ENCODE measurements at regions not wholly inside any gene's neighbourhood (a gene's known extent, or its start where the extent isn't known, plus 50 kb on each side); places are given as distances from the start of the nearest gene placed in this dataset.
A peak's percentile ranks its signal among the peaks of the same experiment; 100 is the strongest.

GRCh38 chr6:163709693-163710092 is 295.2 kb downstream of the QKI start:
- no peaks in the 10 kb centered on the region for H3K9me3 ChIP-seq
- intact Hi-C loops (cut with DNase I; ENCODE audit: low total_unique reads), result no loop called here
- 60 to 71% methylated on average over 1 to 3 of the region's 3 CpGs for WGBS, 2 donors (ENCODE audit: low coverage in 1 of 2)
- no peak overlapping the region for H3K4me3 ChIP-seq
- peak overlapping the region in 2 of 4 donors; percentile 6 to 28 for H3K27ac ChIP-seq
- H3K36me3 ChIP-seq, result no peaks in the 10 kb centered on the region
- in situ Hi-C loops (cut with MboI; ENCODE audit: low pct_ligation_motif_present in 1 of 4, low pct_unique_long_range_greater_than_20kb in 1 of 4, low sequenced_read_pairs in 3 of 4), result no loop called here
- TF ChIP-seq, protein P1, sequence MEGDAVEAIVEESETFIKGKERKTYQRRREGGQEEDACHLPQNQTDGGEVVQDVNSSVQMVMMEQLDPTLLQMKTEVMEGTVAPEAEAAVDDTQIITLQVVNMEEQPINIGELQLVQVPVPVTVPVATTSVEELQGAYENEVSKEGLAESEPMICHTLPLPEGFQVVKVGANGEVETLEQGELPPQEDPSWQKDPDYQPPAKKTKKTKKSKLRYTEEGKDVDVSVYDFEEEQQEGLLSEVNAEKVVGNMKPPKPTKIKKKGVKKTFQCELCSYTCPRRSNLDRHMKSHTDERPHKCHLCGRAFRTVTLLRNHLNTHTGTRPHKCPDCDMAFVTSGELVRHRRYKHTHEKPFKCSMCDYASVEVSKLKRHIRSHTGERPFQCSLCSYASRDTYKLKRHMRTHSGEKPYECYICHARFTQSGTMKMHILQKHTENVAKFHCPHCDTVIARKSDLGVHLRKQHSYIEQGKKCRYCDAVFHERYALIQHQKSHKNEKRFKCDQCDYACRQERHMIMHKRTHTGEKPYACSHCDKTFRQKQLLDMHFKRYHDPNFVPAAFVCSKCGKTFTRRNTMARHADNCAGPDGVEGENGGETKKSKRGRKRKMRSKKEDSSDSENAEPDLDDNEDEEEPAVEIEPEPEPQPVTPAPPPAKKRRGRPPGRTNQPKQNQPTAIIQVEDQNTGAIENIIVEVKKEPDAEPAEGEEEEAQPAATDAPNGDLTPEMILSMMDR (IDR thresholded peaks at IDR 0.05), result no peak
- TF ChIP-seq EP300 (IDR thresholded peaks at IDR 0.05; ENCODE audit: low read depth) (no peak), POLR2AphosphoS5 (IDR thresholded peaks at IDR 0.05) (no peak), POLR2A (IDR thresholded peaks at IDR 0.05) (no peak)
- H3K4me1 ChIP-seq, result peaks cover 0 to 39% (median 0%) of the 10 kb centered on the region in 4 donors
- no peaks in the 10 kb centered on the region for H3K27me3 ChIP-seq
- DNase-seq, result no peak

- DNase-seq, result no peak
- H3K4me3 ChIP-seq, result no peak overlapping the region
- no peaks in the 10 kb centered on the region for H3K36me3 ChIP-seq
- TF ChIP-seq, protein P1 (IDR thresholded peaks at IDR 0.05), result no peak
- TF ChIP-seq POLR2AphosphoS5 (IDR thresholded peaks at IDR 0.05), result no peak
- TF ChIP-seq EP300 (IDR thresholded peaks at IDR 0.05; ENCODE audit: low read depth), result no peak
- no peak for TF ChIP-seq POLR2A (IDR thresholded peaks at IDR 0.05)
- peaks cover 0 to 39% (median 0%) of the 10 kb centered on the region in 4 donors for H3K4me1 ChIP-seq
- H3K27ac ChIP-seq, result peak overlapping the region in 1 of 4 donors; percentile 28
- WGBS, 2 donors (ENCODE audit: low coverage in 1 of 2), result 88% methylated on average over 6 of the region's 6 CpGs; no CpG with 5 or more reads in 1 of the 2 donors
- in situ Hi-C loops (cut with MboI; ENCODE audit: low pct_ligation_motif_present in 1 of 4, low pct_unique_long_range_greater_than_20kb in 1 of 4, low sequenced_read_pairs in 3 of 4), result no loop called here
- no peaks in the 10 kb centered on the region for H3K9me3 ChIP-seq
- intact Hi-C loops (cut with DNase I; ENCODE audit: low total_unique reads), result no loop called here
- no peaks in the 10 kb centered on the region for H3K27me3 ChIP-seq
Measured at GRCh38 chr6:163709255-163709654, 294.7 kb downstream of the QKI start.

GRCh38 chr6:163708466-163708865 is 293.9 kb downstream of the QKI start:
- Histone ChIP-seq H3K4me3 (no peak overlapping the region), H3K36me3 (no peaks in the 10 kb centered on the region), H3K9me3 (no peaks in the 10 kb centered on the region), H3K27me3 (no peaks in the 10 kb centered on the region), H3K4me1 (peaks cover 0 to 39% (median 0%) of the 10 kb centered on the region in 4 donors), H3K27ac (peak overlapping the region in 1 of 4 donors; percentile 61)
- no peak for TF ChIP-seq POLR2AphosphoS5 (IDR thresholded peaks at IDR 0.05)
- TF ChIP-seq, protein P1 (IDR thresholded peaks at IDR 0.05), result no peak
- no peak for TF ChIP-seq POLR2A (IDR thresholded peaks at IDR 0.05)
- no peak for TF ChIP-seq EP300 (IDR thresholded peaks at IDR 0.05; ENCODE audit: low read depth)
- in situ Hi-C loops (cut with MboI; ENCODE audit: low pct_ligation_motif_present in 1 of 4, low pct_unique_long_range_greater_than_20kb in 1 of 4, low sequenced_read_pairs in 3 of 4) (no loop called here), intact Hi-C loops (cut with DNase I; ENCODE audit: low total_unique reads) (no loop called here)
- 72 to 93% methylated on average over 1 to 7 of the region's 7 CpGs for WGBS, 2 donors (ENCODE audit: low coverage in 1 of 2)
- peak; percentile 45 for DNase-seq

GRCh38 chr6:163707387-163708355 is 293.2 kb downstream of the QKI start:
- Histone ChIP-seq H3K36me3 (no peaks in the 10 kb centered on the region), H3K27ac (peak overlapping the region in 3 of 4 donors; percentile 19 to 61 (median 34)), H3K27me3 (no peaks in the 10 kb centered on the region), H3K9me3 (no peaks in the 10 kb centered on the region), H3K4me3 (no peak overlapping the region), H3K4me1 (peaks cover 0 to 35% (median 0%) of the 10 kb centered on the region in 4 donors)
- intact Hi-C loops (cut with DNase I; ENCODE audit: low total_unique reads), result no loop called here
- 57 to 72% methylated on average over 9 to 18 of the region's 18 CpGs for WGBS, 2 donors (ENCODE audit: low coverage in 1 of 2)
- in situ Hi-C loops (cut with MboI; ENCODE audit: low pct_ligation_motif_present in 1 of 4, low pct_unique_long_range_greater_than_20kb in 1 of 4, low sequenced_read_pairs in 3 of 4), result no loop called here
- TF ChIP-seq EP300 (IDR thresholded peaks at IDR 0.05; ENCODE audit: low read depth), result no peak
- TF ChIP-seq, protein P1 (IDR thresholded peaks at IDR 0.05), result no peak
- TF ChIP-seq POLR2AphosphoS5 (IDR thresholded peaks at IDR 0.05), result no peak
- no peak for TF ChIP-seq POLR2A (IDR thresholded peaks at IDR 0.05)
- DNase-seq, result no peak
